GM10266 (cell line): ENCODE measurements at regions not wholly inside any gene's neighbourhood (a gene's known extent, or its start where the extent isn't known, plus 50 kb on each side); places are given as distances from the start of the nearest gene placed in this dataset.

Experiments
- DNase-seq: peaks from one replicate; pipeline ENCODE4 v3.0.0; 2012; ENCODE audit errors: extremely low spot score
- TF ChIP-seq, protein P1 (sequence below): IDR thresholded peaks from 2 replicates; pipeline ENCODE4 v1.5.1; 2012; ENCODE audit warnings: mild to moderate bottlenecking, low read depth; ENCODE audit not compliant: control insufficient read depth, insufficient read depth; ENCODE audit errors: missing control alignments

DNA sequence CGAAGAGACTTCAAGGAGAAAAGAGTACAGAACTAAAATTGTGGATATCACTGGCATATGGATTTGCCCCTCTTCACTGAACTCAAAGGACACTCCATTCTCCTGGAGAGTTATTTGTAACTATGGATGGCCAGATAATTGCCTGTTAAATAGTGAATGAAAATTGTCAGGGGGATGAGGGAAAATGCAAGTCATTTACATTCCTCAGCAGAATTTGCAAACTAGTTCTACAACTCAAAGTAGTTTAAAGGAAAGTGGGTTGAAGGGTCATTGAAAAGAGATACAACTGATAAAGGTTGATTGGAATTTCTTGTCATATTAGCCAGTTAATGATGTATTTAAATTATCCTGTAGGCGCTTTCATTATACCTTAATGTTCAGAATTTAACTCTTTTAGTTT, 266.5 kb upstream of the SPOPL start:
- TF ChIP-seq, protein P1, sequence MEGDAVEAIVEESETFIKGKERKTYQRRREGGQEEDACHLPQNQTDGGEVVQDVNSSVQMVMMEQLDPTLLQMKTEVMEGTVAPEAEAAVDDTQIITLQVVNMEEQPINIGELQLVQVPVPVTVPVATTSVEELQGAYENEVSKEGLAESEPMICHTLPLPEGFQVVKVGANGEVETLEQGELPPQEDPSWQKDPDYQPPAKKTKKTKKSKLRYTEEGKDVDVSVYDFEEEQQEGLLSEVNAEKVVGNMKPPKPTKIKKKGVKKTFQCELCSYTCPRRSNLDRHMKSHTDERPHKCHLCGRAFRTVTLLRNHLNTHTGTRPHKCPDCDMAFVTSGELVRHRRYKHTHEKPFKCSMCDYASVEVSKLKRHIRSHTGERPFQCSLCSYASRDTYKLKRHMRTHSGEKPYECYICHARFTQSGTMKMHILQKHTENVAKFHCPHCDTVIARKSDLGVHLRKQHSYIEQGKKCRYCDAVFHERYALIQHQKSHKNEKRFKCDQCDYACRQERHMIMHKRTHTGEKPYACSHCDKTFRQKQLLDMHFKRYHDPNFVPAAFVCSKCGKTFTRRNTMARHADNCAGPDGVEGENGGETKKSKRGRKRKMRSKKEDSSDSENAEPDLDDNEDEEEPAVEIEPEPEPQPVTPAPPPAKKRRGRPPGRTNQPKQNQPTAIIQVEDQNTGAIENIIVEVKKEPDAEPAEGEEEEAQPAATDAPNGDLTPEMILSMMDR = no peak
- no peak for DNase-seq

DNA sequence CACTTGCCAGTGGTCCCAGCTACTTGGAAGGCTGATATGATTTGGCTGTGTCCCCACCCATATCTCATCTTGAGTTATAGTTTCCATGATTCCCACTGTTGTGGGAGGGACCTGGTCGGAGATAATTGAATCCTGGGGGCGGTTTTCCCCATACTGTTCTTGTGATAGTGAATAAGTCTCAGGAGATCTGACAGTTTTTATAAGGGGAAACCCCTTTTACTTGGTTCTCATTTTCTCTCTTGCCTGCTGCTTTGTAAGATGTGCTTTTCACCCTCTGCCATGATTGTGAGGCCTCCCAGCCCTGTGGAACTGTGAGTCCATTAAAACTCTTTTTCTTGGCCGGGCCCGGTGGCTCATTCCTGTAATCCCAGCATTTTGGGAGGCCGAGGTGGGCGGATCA, 265.4 kb upstream of the SPOPL start:
- TF ChIP-seq, protein P1 = no peak
- DNase-seq = no peak

DNA sequence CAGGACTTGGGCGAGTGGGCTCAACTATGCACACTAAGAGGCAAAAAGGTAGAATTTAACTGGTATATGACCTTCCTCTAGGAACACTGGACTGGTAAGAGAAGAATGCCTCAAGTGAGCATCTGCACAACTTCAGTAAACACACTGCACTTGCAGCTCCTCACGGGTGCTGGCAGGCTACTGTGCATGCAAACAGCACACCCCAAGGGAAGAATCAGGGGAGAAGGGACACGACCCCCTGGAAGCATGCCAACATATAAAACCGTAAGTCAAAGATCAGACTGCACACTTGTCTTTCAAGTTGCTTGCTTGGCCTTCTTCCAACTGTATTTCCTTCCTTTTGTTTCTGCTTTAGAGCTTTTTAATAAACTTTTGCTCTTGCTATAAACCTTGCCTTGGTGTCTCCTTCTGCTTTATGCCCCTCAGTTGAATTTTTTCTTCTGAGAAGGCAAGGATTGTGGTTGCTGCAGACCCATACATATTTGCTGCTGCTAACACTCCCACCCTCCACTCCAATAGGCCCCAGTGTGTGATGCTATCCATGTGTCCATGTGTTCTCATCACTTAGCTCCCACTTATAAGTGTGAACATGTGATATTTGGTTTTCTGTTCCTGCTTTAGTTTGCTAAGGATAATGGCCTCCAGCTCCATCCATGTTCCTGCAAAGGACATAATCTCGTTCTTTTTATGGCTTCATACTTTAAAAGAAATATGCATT, 263.7 kb upstream of the SPOPL start:
- DNase-seq = no peak
- TF ChIP-seq, protein P1 = no peak

DNA sequence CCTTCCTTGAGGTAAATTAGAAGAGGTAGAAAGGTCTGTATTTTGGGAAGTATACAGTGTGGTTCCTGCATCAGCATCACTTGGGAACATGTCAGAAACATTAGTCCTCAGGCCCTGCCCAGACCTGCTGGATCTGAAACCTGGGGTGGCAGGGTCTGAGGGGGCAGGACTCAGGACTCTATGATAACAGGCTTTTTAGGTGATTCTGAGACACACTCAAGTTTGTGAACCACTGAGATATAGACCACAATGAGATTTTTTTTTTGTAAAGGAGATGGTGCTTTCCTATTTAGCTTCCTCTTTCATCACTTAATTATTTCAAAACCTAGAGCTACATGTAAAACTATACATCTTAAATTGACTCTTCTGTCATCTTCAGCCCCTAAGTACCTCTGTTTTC, 262.7 kb upstream of the SPOPL start:
- TF ChIP-seq, protein P1 = no peak
- DNase-seq = no peak

DNA sequence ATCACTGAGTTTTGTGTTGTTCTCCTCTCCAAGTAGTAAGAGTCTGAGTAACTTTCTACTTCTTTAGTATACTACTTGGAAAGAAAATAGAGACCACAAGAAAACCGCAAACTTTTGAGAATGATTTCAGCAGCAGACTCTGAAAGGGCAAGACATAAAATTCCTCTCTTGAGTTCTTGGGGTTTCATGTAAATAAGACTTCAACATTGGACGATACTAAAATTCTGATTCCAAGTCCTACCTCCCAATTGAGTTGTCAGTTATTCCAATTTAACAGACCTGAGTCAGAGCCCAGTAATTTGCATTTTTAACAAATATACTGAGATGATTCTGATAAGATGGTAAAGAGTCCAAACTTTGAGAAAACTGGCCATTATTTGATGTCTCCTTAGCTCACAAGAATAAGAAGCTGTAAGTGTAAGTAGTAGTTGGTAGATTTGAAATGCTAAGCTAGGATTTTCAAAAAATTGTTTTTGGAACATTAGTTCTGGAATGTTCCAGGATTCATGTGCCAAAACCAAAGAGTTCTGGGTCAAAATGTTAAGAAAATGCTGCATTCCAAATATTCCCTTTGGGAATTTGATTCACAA, 261.6 kb upstream of the SPOPL start:
- TF ChIP-seq, protein P1 = no peak
- no peak for DNase-seq

DNA sequence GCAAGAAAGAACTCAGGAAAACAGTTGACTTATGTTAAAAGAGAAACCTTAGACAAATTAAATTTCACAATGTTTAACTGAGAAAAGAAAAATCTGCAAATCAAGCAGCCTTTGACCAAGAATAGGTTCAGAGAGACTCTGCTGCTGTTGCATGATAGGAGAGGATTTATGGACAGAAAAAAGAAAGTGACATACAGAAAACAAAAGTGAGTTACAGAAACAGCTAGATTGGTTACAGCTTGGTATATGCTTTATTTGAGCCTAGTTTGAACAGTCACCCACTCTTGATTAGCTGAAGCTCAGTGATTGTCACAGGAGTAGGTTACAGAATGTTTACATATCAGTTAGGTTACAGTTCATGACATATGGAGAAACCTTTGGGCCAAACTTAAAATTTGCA, 258.2 kb upstream of the SPOPL start:
- no peak for DNase-seq
- TF ChIP-seq, protein P1 = no peak

DNA sequence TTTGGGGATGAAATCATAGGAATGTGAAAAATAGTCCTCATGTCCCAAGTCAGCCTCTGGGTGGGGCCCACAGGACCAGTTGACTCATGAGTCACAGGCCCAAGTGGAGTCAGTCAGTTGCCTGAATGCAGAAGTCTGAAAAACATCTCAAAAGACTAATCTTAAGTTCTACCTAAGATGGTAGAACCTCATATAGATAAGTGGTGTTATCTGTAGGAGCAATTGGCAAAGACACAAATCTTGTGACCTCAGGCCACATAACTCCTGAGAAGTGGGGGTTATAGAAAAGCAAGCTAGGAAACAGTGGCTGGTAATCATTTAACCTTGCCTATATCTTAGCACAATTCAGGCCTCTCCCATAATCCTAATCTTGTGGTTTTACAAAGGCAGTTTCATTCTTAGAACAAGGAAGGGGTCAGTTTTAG, 257.1 kb upstream of the SPOPL start:
- TF ChIP-seq, protein P1 = no peak
- DNase-seq = no peak
